Type B pancreatic cell (in vitro differentiated cells): ENCODE measurements at regions not wholly inside any gene's neighbourhood (a gene's known extent, or its start where the extent isn't known, plus 50 kb on each side); places are given as distances from the start of the nearest gene placed in this dataset.

Experiments
- DNase-seq: peaks from one replicate; pipeline ENCODE4 v3.0.0; 2021; ENCODE audit warnings: mixed read lengths; ENCODE audit not compliant: unreplicated experiment; ENCODE audit errors: extremely low spot score
- H3K27ac Mint-ChIP-seq: 2 replicates; pipeline ENCODE4 v1.8.0; 2021; ENCODE audit warnings: mild to moderate bottlenecking, mixed read lengths
- H3K27me3 Mint-ChIP-seq: 2 replicates; pipeline ENCODE4 v1.8.0; 2021; ENCODE audit warnings: mixed read lengths
- H3K36me3 Mint-ChIP-seq: 2 replicates; pipeline ENCODE4 v1.8.0; 2021; ENCODE audit warnings: mixed read lengths
- H3K4me1 Mint-ChIP-seq: one replicate; pipeline ENCODE4 v1.8.0; 2021; ENCODE audit warnings: mixed read lengths; ENCODE audit not compliant: unreplicated experiment
- H3K4me3 Mint-ChIP-seq: 2 replicates; pipeline ENCODE4 v1.8.0; 2021; ENCODE audit warnings: mild to moderate bottlenecking, mixed read lengths
- H3K9me3 Mint-ChIP-seq: 2 replicates; pipeline ENCODE4 v1.8.0; 2021; ENCODE audit warnings: mixed read lengths
- CTCF ChIP-seq: fragments of 200-600 bp; sonication (generic); conservative IDR thresholded peaks from 2 replicates; pipeline ENCODE4 v1.5.0; 2021; ENCODE audit warnings: antibody characterized with exemption, mild to moderate bottlenecking

- H3K27ac Mint-ChIP-seq = no peak overlapping the region
- no peak for DNase-seq
- H3K4me3 Mint-ChIP-seq = no peak overlapping the region
Measured at GRCh38 chr10:33886299-33886698, 551.8 kb upstream of the NRP1 start.

GRCh38 chr10:33884604-33885003 lies 550.1 kb upstream of the NRP1 start:
- Mint-ChIP-seq H3K4me1 (peaks cover 17% of the 10 kb centered on the region), H3K4me3 (no peak overlapping the region), H3K36me3 (no peaks in the 10 kb centered on the region), H3K27ac (no peak overlapping the region), H3K27me3 (peaks cover 3% of the 10 kb centered on the region), H3K9me3 (peaks cover 5% of the 10 kb centered on the region)
- TF ChIP-seq CTCF = no peak
- no peak for DNase-seq

More at GRCh38 chr10:33886299-33886698, 551.8 kb upstream of the NRP1 start:
- peaks cover 5% of the 10 kb centered on the region for H3K9me3 Mint-ChIP-seq
- H3K4me1 Mint-ChIP-seq = peaks cover 15% of the 10 kb centered on the region
- no peaks in the 10 kb centered on the region for H3K27me3 Mint-ChIP-seq
- H3K36me3 Mint-ChIP-seq = no peaks in the 10 kb centered on the region
- no peak for TF ChIP-seq CTCF

GRCh38 chr10:33883881-33884280 lies 549.4 kb upstream of the NRP1 start:
- DNase-seq = no peak
- no peaks in the 10 kb centered on the region for H3K9me3 Mint-ChIP-seq
- peaks cover 12% of the 10 kb centered on the region for H3K4me1 Mint-ChIP-seq
- H3K4me3 Mint-ChIP-seq = no peak overlapping the region
- TF ChIP-seq CTCF = no peak
- H3K27me3 Mint-ChIP-seq = peaks cover 3% of the 10 kb centered on the region
- no peaks in the 10 kb centered on the region for H3K36me3 Mint-ChIP-seq
- no peak overlapping the region for H3K27ac Mint-ChIP-seq

- H3K4me3 Mint-ChIP-seq = no peak overlapping the region
- H3K27me3 Mint-ChIP-seq = peaks cover 3% of the 10 kb centered on the region
- H3K9me3 Mint-ChIP-seq = no peaks in the 10 kb centered on the region
- TF ChIP-seq CTCF = no peak
- no peak for DNase-seq
- H3K36me3 Mint-ChIP-seq = no peaks in the 10 kb centered on the region
- no peak overlapping the region for H3K27ac Mint-ChIP-seq
- peaks cover 12% of the 10 kb centered on the region for H3K4me1 Mint-ChIP-seq
Measured at GRCh38 chr10:33882996-33883395, 548.5 kb upstream of the NRP1 start.

GRCh38 chr10:33880291-33880690 lies 545.8 kb upstream of the NRP1 start:
- peaks cover 9% of the 10 kb centered on the region for H3K9me3 Mint-ChIP-seq
- no peak overlapping the region for H3K4me3 Mint-ChIP-seq
- no peak for DNase-seq
- H3K4me1 Mint-ChIP-seq = peaks cover 17% of the 10 kb centered on the region
- peaks cover 6% of the 10 kb centered on the region for H3K27me3 Mint-ChIP-seq
- TF ChIP-seq CTCF = no peak
- H3K36me3 Mint-ChIP-seq = no peaks in the 10 kb centered on the region
- H3K27ac Mint-ChIP-seq = no peak overlapping the region

GRCh38 chr10:33878238-33878786 lies 543.8 kb upstream of the NRP1 start:
- H3K4me3 Mint-ChIP-seq = no peak overlapping the region
- peaks cover 9% of the 10 kb centered on the region for H3K4me1 Mint-ChIP-seq
- no peaks in the 10 kb centered on the region for H3K36me3 Mint-ChIP-seq
- peaks cover 9% of the 10 kb centered on the region for H3K9me3 Mint-ChIP-seq
- no peak overlapping the region for H3K27ac Mint-ChIP-seq
- no peak for TF ChIP-seq CTCF
- no peak for DNase-seq
- peaks cover 6% of the 10 kb centered on the region for H3K27me3 Mint-ChIP-seq
